HepG2 (cell line): ENCODE measurements at regions not wholly inside any gene's neighbourhood (a gene's known extent, or its start where the extent isn't known, plus 50 kb on each side); places are given as distances from the start of the nearest gene placed in this dataset.

Experiments used
- ATAC-seq: fragments of 200-7000 bp; cut with Tn5 transposase; 3 replicates; pipeline ENCODE4 v1.9.1; 2020; ENCODE audit warnings: mild to moderate bottlenecking, moderate library complexity
- BruUV-seq: library from RNA; stranded (reverse); fragments of 400-500 nt; replicated peaks from 2 replicates; lab custom pipeline; 2021; lab: Mats Ljungman, UMichigan
- CTCF ChIA-PET: fragments of 300-600 bp; formaldehyde crosslinking; extraction: SDS; loops from one replicate; lab custom pipeline; 2021; ENCODE audit warnings: low total read pairs, inconsistent platforms, low intra/inter-chr PET ratio; lab: Yijun Ruan, JAX
- POLR2A ChIA-PET: fragments of 350-600 bp; sonication (Branson Sonifier 250); formaldehyde crosslinking; loops from one replicate; lab custom pipeline; 2020; ENCODE audit warnings: antibody characterized with exemption, inconsistent platforms; lab: Yijun Ruan, JAX
- DNase-seq: peaks from one replicate; pipeline ENCODE4 v3.0.0-alpha.2; 2015; ENCODE audit warnings: low spot score
- FAIRE-seq: peaks from 3 replicates; lab custom pipeline; 2011; peaks lifted over from hg19 to GRCh38; lab: Jason Lieb, UNC
- H2AFZ ChIP-seq: one replicate; pipeline ENCODE4 v1.6.1; 2011; ENCODE audit warnings: low read length, inconsistent platforms
- H3K27ac ChIP-seq: fragments of 300-600 bp; 3 replicates; pipeline ENCODE4 v1.8.0; 2011; ENCODE audit warnings: mixed run types, mild to moderate bottlenecking, mixed read lengths, low read length, inconsistent platforms; ENCODE audit not compliant: insufficient read depth; ENCODE audit errors: extremely low read length
- H3K27me3 ChIP-seq, 2 experiments: fragments of 200-600 bp in 1 of 2; 2 replicates in 1 of 2; 3 replicates in 1 of 2; pipeline versions ENCODE4 v1.6.0 to v1.8.0; 2011; ENCODE audit warnings: low read length in 2 of 2, mild to moderate bottlenecking in 2 of 2, moderate library complexity in 2 of 2, inconsistent platforms in 1 of 2; ENCODE audit not compliant: insufficient read depth in 2 of 2, control insufficient read depth in 1 of 2
- H3K36me3 ChIP-seq, 2 experiments: fragments of 200-600 bp in 1 of 2; replicated peaks in 1 of 2; 2 replicates in 1 of 2; 3 replicates in 1 of 2; pipeline versions ENCODE4 v1.5.1 to v1.8.0; 2011; ENCODE audit warnings: low read length in 2 of 2, inconsistent platforms in 1 of 2; ENCODE audit not compliant: insufficient read depth in 2 of 2, control insufficient read depth in 1 of 2
- H3K4me1 ChIP-seq: 2 replicates; pipeline ENCODE4 v1.5.1; 2012; ENCODE audit warnings: low read length, inconsistent platforms; ENCODE audit not compliant: insufficient read depth
- H3K4me2 ChIP-seq: 2 replicates; pipeline ENCODE4 v1.6.0; 2011; ENCODE audit warnings: low read depth, low read length, inconsistent platforms
- H3K4me3 ChIP-seq, 3 experiments: fragments of 200-600 bp in 1 of 3; sonication (generic), shearing (Covaris generic) in 1 of 3; replicated peaks in 1 of 3; 2 replicates each; pipeline ENCODE4 v1.5.1; 2011 to 2016; ENCODE audit warnings: low read length in 3 of 3, inconsistent platforms in 2 of 3, low read depth in 2 of 3, mild to moderate bottlenecking in 2 of 3, control low read depth in 1 of 3, mixed read lengths in 1 of 3; ENCODE audit not compliant: insufficient read depth in 1 of 3
- H3K79me2 ChIP-seq: one replicate; pipeline ENCODE4 v1.6.1; 2011; ENCODE audit warnings: low read length, inconsistent platforms; ENCODE audit not compliant: insufficient read depth
- H3K9ac ChIP-seq: 2 replicates; pipeline ENCODE4 v1.6.0; 2011; ENCODE audit warnings: mild to moderate bottlenecking, low read depth, low read length, inconsistent platforms; ENCODE audit not compliant: insufficient read depth
- H3K9me3 ChIP-seq: 2 replicates; pipeline ENCODE4 v1.5.1; 2012; ENCODE audit warnings: mild to moderate bottlenecking, low read length
- H4K20me1 ChIP-seq: 2 replicates; pipeline ENCODE4 v1.6.0; 2011; ENCODE audit warnings: inconsistent platforms, mild to moderate bottlenecking, low read length, moderate library complexity; ENCODE audit not compliant: insufficient read depth
- IKZF1 ChIP-seq: fragments of 450-650 bp; IDR thresholded peaks from 2 replicates; pipeline ENCODE4 v1.7.1; 2016
- KLF16 ChIP-seq, 2 experiments: sonication (generic) in 1 of 2; formaldehyde crosslinking in 1 of 2; IDR thresholded peaks; 2 replicates each; pipeline versions ENCODE4 v1.6.1 to v1.8.0; 2016 to 2023; ENCODE audit warnings: missing genetic modification reagents in 2 of 2, missing compliant biosample characterization in 1 of 2
- NFIB ChIP-seq: sonication (generic); formaldehyde crosslinking; IDR thresholded peaks from 2 replicates; pipeline ENCODE4 v1.9.0; 2021; ENCODE audit warnings: missing genetic modification reagents, mild to moderate bottlenecking, borderline replicate concordance
- RCOR2 ChIP-seq: IDR thresholded peaks from 2 replicates; pipeline ENCODE4 v1.6.1; 2016; ENCODE audit warnings: missing biosample characterization, missing genetic modification reagents
- SCMH1 ChIP-seq: sonication (generic); formaldehyde crosslinking; IDR thresholded peaks from 2 replicates; pipeline ENCODE4 v1.9.0; 2021; ENCODE audit warnings: missing genetic modification reagents, mild to moderate bottlenecking, borderline replicate concordance
- SMARCC2 ChIP-seq: fragments of 450-650 bp; IDR thresholded peaks from 2 replicates; pipeline ENCODE4 v1.6.1; 2017; ENCODE audit warnings: antibody characterized with exemption, mild to moderate bottlenecking
- TCF12 ChIP-seq, 2 experiments: fragments of 450-650 bp in 1 of 2; sonication (generic) in 1 of 2; formaldehyde crosslinking in 1 of 2; IDR thresholded peaks; 2 replicates each; pipeline versions ENCODE4 v1.6.1 to v1.8.0; 2017 to 2022; ENCODE audit warnings: antibody characterized with exemption in 1 of 2, mild to moderate bottlenecking in 1 of 2, missing genetic modification reagents in 1 of 2, moderate library complexity in 1 of 2
- TGIF2 ChIP-seq: IDR thresholded peaks from 2 replicates; pipeline ENCODE4 v1.6.1; 2016; ENCODE audit warnings: control low read depth, missing compliant biosample characterization
- ZBTB3 ChIP-seq: sonication (generic); formaldehyde crosslinking; IDR thresholded peaks from 2 replicates; pipeline ENCODE4 v1.4.0; 2020; ENCODE audit warnings: low read depth, mild to moderate bottlenecking, moderate library complexity, missing genetic modification reagents, borderline replicate concordance
- ZBTB43 ChIP-seq: sonication (generic); formaldehyde crosslinking; conservative IDR thresholded peaks from 2 replicates; pipeline ENCODE4 v1.4.0; 2020; ENCODE audit warnings: missing genetic modification reagents
- ZNF124 ChIP-seq: sonication (generic); formaldehyde crosslinking; IDR thresholded peaks from 2 replicates; pipeline ENCODE4 v1.4.0; 2020; ENCODE audit warnings: missing genetic modification reagents
- ZNF180 ChIP-seq: sonication (generic); formaldehyde crosslinking; IDR thresholded peaks from 2 replicates; pipeline ENCODE4 v1.4.0; 2020; ENCODE audit warnings: low read depth, missing genetic modification reagents, borderline replicate concordance
- ZNF3 ChIP-seq: IDR thresholded peaks from 2 replicates; pipeline ENCODE4 v1.7.0; 2017; ENCODE audit warnings: inconsistent platforms
- ZNF574 ChIP-seq: sonication (generic); formaldehyde crosslinking; IDR thresholded peaks from 2 replicates; pipeline ENCODE4 v1.4.0; 2020; ENCODE audit warnings: missing genetic modification reagents
- ZNF703 ChIP-seq: sonication (generic); formaldehyde crosslinking; IDR thresholded peaks from 2 replicates; pipeline ENCODE4 v1.5.1; 2020; ENCODE audit warnings: missing genetic modification reagents, mild to moderate bottlenecking, moderate library complexity, borderline replicate concordance
- ZNF775 ChIP-seq: sonication (generic); formaldehyde crosslinking; IDR thresholded peaks from 2 replicates; pipeline ENCODE4 v1.4.0; 2020; ENCODE audit warnings: missing genetic modification reagents, mild to moderate bottlenecking, moderate library complexity, borderline replicate concordance
- ZNF841 ChIP-seq: sonication (generic); formaldehyde crosslinking; IDR thresholded peaks from 2 replicates; pipeline ENCODE4 v1.8.1; 2023; ENCODE audit warnings: missing genetic modification reagents, borderline replicate concordance
- WGBS: methylation state at CpG from one replicate; pipeline ENCODE4 v1.1.6; 2017; ENCODE audit warnings: low lambda C conversion rate; 5-methylcytosine and 5-hydroxymethylcytosine counted together
- in situ Hi-C: cut with HindIII; loops from 2 replicates; pipeline ENCODE4 v1.10.0; 2017; ENCODE audit warnings: low pct_unique_long_range_greater_than_20kb; ENCODE audit not compliant: extremely low pct_ligation_motif_present
- intact Hi-C: fragments of 100-400 bp; cut with micrococcal nuclease; formaldehyde crosslinking; loops from one replicate; pipeline ENCODE4 v1.10.0; 2022; ENCODE audit not compliant: unreplicated experiment
- TF ChIP-seq, protein P1 (sequence below): sonication (generic); formaldehyde crosslinking; IDR thresholded peaks from 2 replicates; pipeline ENCODE4 v1.4.0; 2020; ENCODE audit warnings: mild to moderate bottlenecking, missing genetic modification reagents

DNA sequence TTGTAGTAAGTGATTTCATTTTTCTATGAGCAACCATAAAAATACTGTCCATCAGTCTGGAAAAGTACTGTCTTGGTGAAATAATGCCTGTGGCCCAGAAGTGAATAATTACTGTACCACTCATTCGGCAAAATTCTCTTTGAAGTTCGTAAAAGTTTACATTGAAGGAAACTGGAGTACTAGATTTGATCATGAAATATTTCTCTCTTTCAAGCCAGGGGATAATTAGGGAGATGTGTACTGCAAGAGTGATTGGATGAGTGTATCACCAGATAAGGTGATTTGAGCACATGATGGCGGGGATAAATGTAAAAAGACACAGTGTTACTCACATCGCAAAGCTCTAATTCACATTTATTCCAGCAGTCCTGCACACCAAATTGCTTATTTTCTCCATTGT lies 883.2 kb upstream of the PIK3C3 start:
- BruUV-seq: no TSS peak
- H3K79me2 ChIP-seq: no peaks in the 10 kb centered on the region
- H2AFZ ChIP-seq: no peak overlapping the region
- H3K36me3 ChIP-seq: no peaks in the 10 kb centered on the region
- no peak overlapping the region for H3K27ac ChIP-seq
- FAIRE-seq: no peak
- WGBS: 32% methylated on average over 4 of the region's 4 CpGs
- H3K27me3 ChIP-seq: no peaks in the 10 kb centered on the region
- H3K4me3 ChIP-seq: no peak overlapping the region
- H3K9ac ChIP-seq: no peak overlapping the region
- DNase-seq: no peak
- in situ Hi-C loops (no loop called here), intact Hi-C loops (no loop called here)
- no peaks in the 10 kb centered on the region for H3K4me1 ChIP-seq
- no peak for ATAC-seq
- CTCF ChIA-PET: no interaction called here
- peaks cover 8% of the 10 kb centered on the region; the same call in 1 of the 2 replicates for H3K9me3 ChIP-seq
- TF ChIP-seq SMARCC2 (no peak), ZBTB3 (CRISPR knock-in tag) (no peak), ZNF3 (CRISPR knock-in tag) (no peak), SCMH1 (CRISPR knock-in tag) (no peak), NFIB (CRISPR knock-in tag) (no peak), IKZF1 (no peak), RCOR2 (CRISPR knock-in tag) (no peak), ZNF124 (CRISPR knock-in tag) (no peak), ZBTB43 (CRISPR knock-in tag) (no peak), KLF16 (CRISPR knock-in tag; IDR thresholded peaks at IDR 0.05) (no peak), ZNF775 (CRISPR knock-in tag) (no peak), TCF12 (IDR thresholded peaks at IDR 0.05) (no peak), TCF12 (CRISPR knock-in tag; IDR thresholded peaks at IDR 0.05) (no peak), ZNF841 (CRISPR knock-in tag) (no peak), ZNF574 (CRISPR knock-in tag) (no peak), ZNF703 (CRISPR knock-in tag) (no peak), ZNF180 (CRISPR knock-in tag) (no peak), TGIF2 (CRISPR knock-in tag) (no peak)
- TF ChIP-seq, protein P1, sequence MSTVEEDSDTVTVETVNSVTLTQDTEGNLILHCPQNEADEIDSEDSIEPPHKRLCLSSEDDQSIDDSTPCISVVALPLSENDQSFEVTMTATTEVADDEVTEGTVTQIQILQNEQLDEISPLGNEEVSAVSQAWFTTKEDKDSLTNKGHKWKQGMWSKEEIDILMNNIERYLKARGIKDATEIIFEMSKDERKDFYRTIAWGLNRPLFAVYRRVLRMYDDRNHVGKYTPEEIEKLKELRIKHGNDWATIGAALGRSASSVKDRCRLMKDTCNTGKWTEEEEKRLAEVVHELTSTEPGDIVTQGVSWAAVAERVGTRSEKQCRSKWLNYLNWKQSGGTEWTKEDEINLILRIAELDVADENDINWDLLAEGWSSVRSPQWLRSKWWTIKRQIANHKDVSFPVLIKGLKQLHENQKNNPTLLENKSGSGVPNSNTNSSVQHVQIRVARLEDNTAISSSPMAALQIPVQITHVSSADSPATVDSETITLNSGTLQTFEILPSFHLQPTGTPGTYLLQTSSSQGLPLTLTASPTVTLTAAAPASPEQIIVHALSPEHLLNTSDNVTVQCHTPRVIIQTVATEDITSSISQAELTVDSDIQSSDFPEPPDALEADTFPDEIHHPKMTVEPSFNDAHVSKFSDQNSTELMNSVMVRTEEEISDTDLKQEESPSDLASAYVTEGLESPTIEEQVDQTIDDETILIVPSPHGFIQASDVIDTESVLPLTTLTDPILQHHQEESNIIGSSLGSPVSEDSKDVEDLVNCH (CRISPR knock-in tag): no peak
- POLR2A ChIA-PET: no interaction called here
- no peaks in the 10 kb centered on the region for H4K20me1 ChIP-seq
- no peak overlapping the region for H3K4me2 ChIP-seq
